ENCODE measurements at regions not wholly inside any gene's neighbourhood (a gene's known extent, or its start where the extent isn't known, plus 50 kb on each side); places are given as distances from the start of the nearest gene placed in this dataset.

DNA sequence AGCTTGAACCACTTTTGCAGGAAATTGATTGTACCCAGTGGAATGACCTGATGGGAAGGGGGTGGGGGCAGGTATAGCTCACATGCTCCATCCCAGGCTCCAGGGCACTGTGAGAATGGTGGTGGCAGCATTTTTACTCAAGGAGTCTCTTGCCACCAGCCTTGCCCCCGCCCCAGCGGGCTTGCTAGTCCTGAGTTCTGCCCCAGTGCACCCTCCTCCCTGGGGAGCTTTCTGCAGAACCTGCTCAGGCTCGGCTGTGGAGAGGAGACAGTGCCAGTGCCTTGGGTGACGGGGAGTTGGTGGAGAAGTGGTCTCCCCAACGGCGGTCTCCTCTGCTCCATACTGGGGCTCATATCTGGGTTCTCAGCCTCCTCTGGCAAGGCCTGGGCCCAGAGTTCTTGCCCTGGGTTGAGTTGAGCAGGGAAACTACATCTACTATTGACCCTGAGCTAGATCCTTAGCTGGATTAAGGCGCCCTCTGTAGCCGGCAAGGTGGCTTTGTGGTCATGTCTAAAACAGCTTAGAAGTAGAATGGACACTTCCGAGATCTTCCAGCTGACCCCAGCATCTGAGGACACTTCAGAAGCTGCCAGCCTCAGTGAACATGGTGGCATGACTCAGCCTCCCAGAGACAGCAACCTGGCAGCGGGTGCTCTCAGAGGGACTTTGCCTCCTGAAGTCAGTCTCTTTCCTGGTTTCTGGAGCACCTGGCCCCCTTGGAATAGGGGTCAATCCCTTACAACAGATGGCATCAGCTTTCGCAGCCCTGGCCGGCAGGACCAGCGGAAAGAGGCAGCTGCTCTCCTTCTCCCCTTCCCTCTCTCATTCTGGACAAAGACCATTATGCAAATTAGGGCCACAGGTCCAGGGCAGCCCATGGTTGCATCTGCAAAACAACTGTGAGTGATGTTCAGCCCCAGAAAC lies 363.4 kb upstream of the MKI67 start:
- TF ChIP-seq, protein P1, sequence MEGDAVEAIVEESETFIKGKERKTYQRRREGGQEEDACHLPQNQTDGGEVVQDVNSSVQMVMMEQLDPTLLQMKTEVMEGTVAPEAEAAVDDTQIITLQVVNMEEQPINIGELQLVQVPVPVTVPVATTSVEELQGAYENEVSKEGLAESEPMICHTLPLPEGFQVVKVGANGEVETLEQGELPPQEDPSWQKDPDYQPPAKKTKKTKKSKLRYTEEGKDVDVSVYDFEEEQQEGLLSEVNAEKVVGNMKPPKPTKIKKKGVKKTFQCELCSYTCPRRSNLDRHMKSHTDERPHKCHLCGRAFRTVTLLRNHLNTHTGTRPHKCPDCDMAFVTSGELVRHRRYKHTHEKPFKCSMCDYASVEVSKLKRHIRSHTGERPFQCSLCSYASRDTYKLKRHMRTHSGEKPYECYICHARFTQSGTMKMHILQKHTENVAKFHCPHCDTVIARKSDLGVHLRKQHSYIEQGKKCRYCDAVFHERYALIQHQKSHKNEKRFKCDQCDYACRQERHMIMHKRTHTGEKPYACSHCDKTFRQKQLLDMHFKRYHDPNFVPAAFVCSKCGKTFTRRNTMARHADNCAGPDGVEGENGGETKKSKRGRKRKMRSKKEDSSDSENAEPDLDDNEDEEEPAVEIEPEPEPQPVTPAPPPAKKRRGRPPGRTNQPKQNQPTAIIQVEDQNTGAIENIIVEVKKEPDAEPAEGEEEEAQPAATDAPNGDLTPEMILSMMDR (IDR thresholded peaks at IDR 0.05; ENCODE audit: low read length), result no peak
- TF ChIP-seq EZH2 (IDR thresholded peaks at IDR 0.05; ENCODE audit: borderline replicate concordance, low read length), result no peak
